GM23338 (cell line): ENCODE measurements at regions not wholly inside any gene's neighbourhood (a gene's known extent, or its start where the extent isn't known, plus 50 kb on each side); places are given as distances from the start of the nearest gene placed in this dataset.

Source experiments
- CREB1 ChIP-seq: fragments of 250-450 bp; sonication (Bioruptor Pico); IDR thresholded peaks from 2 replicates; pipeline ENCODE4 v1.5.0; 2020; ENCODE audit warnings: low read depth, mild to moderate bottlenecking, moderate library complexity
- CTCF ChIP-seq, 2 experiments: fragments of 200-600 bp in 1 of 2; sonication (generic) in 1 of 2; conservative IDR thresholded peaks; 2 replicates each; pipeline versions ENCODE4 v1.5.1 to v1.6.1; 2016 to 2017; ENCODE audit warnings: antibody characterized with exemption in 2 of 2, low read depth in 2 of 2, mild to moderate bottlenecking in 2 of 2, moderate library complexity in 1 of 2
- ETS1 ChIP-seq: IDR thresholded peaks from 2 replicates; pipeline ENCODE4 v1.6.1; 2016; ENCODE audit warnings: antibody characterized with exemption
- EZH2 ChIP-seq: fragments of 200-600 bp; sonication (generic); IDR thresholded peaks from one replicate; pipeline ENCODE4 v1.8.0; 2017; ENCODE audit warnings: antibody characterized with exemption, mild to moderate bottlenecking, low read depth; ENCODE audit not compliant: unreplicated experiment
- EZH2phosphoT487 ChIP-seq: fragments of 200-600 bp; sonication (generic); IDR thresholded peaks from one replicate; pipeline ENCODE4 v1.8.1; 2018; ENCODE audit warnings: antibody characterized with exemption; ENCODE audit not compliant: unreplicated experiment
- JUNB ChIP-seq: IDR thresholded peaks from one replicate; pipeline ENCODE4 v1.6.1; 2016; ENCODE audit warnings: antibody characterized with exemption; ENCODE audit not compliant: unreplicated experiment
- NANOG ChIP-seq: IDR thresholded peaks from 2 replicates; pipeline ENCODE4 v1.6.1; 2016; ENCODE audit warnings: antibody characterized with exemption, borderline replicate concordance
- POLR2AphosphoS5 ChIP-seq: IDR thresholded peaks from 2 replicates; pipeline ENCODE4 v1.6.1; 2016; ENCODE audit warnings: antibody characterized with exemption, low read depth
- REST ChIP-seq: IDR thresholded peaks from one replicate; pipeline ENCODE4 v1.6.1; 2018; ENCODE audit warnings: antibody characterized with exemption; ENCODE audit not compliant: unreplicated experiment
- STAT1 ChIP-seq: IDR thresholded peaks from one replicate; pipeline ENCODE4 v1.6.1; 2016; ENCODE audit warnings: antibody characterized with exemption; ENCODE audit not compliant: unreplicated experiment
- ZNF331 ChIP-seq: fragments of 250-450 bp; sonication (Bioruptor Pico); IDR thresholded peaks from 2 replicates; pipeline ENCODE4 v1.5.0; 2020; ENCODE audit warnings: low read depth, mild to moderate bottlenecking, moderate library complexity

DNA sequence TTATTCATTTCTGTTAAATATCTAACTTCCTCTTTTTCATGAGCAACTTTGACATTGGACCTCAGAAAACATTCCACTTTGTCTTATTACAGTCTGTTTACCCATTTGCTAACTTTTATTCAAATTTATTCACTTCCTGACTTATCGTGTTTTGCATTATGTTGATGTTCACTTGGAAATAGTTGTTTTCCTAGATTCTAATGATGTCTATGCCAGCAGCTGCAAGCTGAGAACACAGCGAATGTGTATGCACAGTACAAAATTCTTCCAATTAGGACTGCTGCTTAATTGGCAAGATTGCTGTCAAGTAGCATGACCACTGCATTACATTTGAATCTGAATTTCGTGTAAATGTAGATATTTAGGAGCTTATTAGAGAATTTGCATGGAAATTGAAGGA is 61.5 kb upstream of the GRIA4 start:
- TF ChIP-seq CTCF (conservative IDR thresholded peaks at IDR 0.05; ENCODE audit: low read depth in 2 of 2) (no peak), EZH2phosphoT487 (no peak), POLR2AphosphoS5 (no peak), EZH2 (no peak), REST (no peak), JUNB (no peak), ZNF331 (CRISPR knock-in tag) (no peak), ETS1 (no peak), NANOG (no peak), STAT1 (no peak), CREB1 (CRISPR knock-in tag) (no peak)
